ENCODE measurements at regions not wholly inside any gene's neighbourhood (a gene's known extent, or its start where the extent isn't known, plus 50 kb on each side); places are given as distances from the start of the nearest gene placed in this dataset.

GRCh38 chr20:12110274-12110673 is 192.6 kb downstream of the BTBD3 start:
- TF ChIP-seq CTCF (IDR thresholded peaks at IDR 0.05) (no peak), FOXP4 (CRISPR knock-in tag; IDR thresholded peaks at IDR 0.05) (no peak), TP53 (CRISPR knock-in tag; IDR thresholded peaks at IDR 0.05) (no peak), ATF1 (CRISPR knock-in tag; IDR thresholded peaks at IDR 0.05) (no peak), USF1 (CRISPR knock-in tag; IDR thresholded peaks at IDR 0.05) (no peak), JUN (CRISPR knock-in tag; IDR thresholded peaks at IDR 0.05) (no peak), CREB1 (CRISPR knock-in tag; IDR thresholded peaks at IDR 0.05) (no peak), ZNF138 (CRISPR knock-in tag; conservative IDR thresholded peaks at IDR 0.05) (no peak)

All from WTC11 (cell line).